HCT116 (cell line): ENCODE measurements at regions not wholly inside any gene's neighbourhood (a gene's known extent, or its start where the extent isn't known, plus 50 kb on each side); places are given as distances from the start of the nearest gene placed in this dataset.

Source experiments
- ATAC-seq: fragments of 200-7000 bp; cut with Tn5 transposase; 2 replicates; pipeline ENCODE4 v1.9.1; 2020; ENCODE audit warnings: mild to moderate bottlenecking, moderate library complexity
- BruUV-seq: library from RNA; stranded (reverse); fragments of 400-500 nt; replicated peaks from 2 replicates; lab custom pipeline; 2021; lab: Mats Ljungman, UMichigan
- CTCF ChIA-PET: fragments of 300-600 bp; sonication (Branson Sonifier 250); formaldehyde crosslinking; loops from one replicate; lab custom pipeline; 2021; ENCODE audit warnings: antibody characterized with exemption; lab: Charles Lee
- POLR2A ChIA-PET: fragments of 300-600, 350-600 bp; sonication (Branson Sonifier 250); formaldehyde crosslinking; loops from one replicate; lab custom pipeline; 2021; ENCODE audit warnings: antibody characterized with exemption; lab: Charles Lee
- RAD21 ChIA-PET, 2 experiments: fragments of 300-600 bp; sonication (Branson Sonifier 250); formaldehyde crosslinking; loops; one replicate each; lab custom pipeline; 2023; ENCODE audit warnings: low total read pairs in 2 of 2; ENCODE audit not compliant: uncharacterized antibody in 2 of 2, unreplicated experiment in 2 of 2, low non-redundant PET in 1 of 2; lab: Charles Lee
- DNase-seq: peaks from one replicate; pipeline ENCODE4 v3.0.0-alpha.2; 2010; ENCODE audit warnings: low read depth, low spot score
- H2AFZ ChIP-seq: fragments of 200-600 bp; shearing (Covaris generic), sonication (generic); 2 replicates; pipeline ENCODE4 v1.6.1; 2017; ENCODE audit warnings: low read depth, mixed run types, mixed read lengths, antibody characterized with exemption, low read length; ENCODE audit not compliant: poor library complexity, severe bottlenecking
- H3K27ac ChIP-seq: 2 replicates; pipeline ENCODE4 v1.5.1; 2012; ENCODE audit warnings: low read depth, low read length
- H3K27me3 ChIP-seq: fragments of 200-600 bp; sonication (generic); 2 replicates; pipeline ENCODE4 v1.6.1; 2016; ENCODE audit warnings: mixed run types, low read length, mixed read lengths; ENCODE audit not compliant: insufficient read depth
- H3K36me3 ChIP-seq, 2 experiments: fragments of 200-500 bp in 1 of 2; fragments of 200-600 bp in 1 of 2; sonication (Bioruptor generic) in 1 of 2; sonication (generic) in 1 of 2; 2 replicates each; pipeline versions ENCODE4 v1.5.1 to v1.6.1; 2014 to 2016; ENCODE audit warnings: low read length in 2 of 2, inconsistent platforms in 1 of 2, mixed read lengths in 1 of 2, mixed run types in 1 of 2; ENCODE audit not compliant: insufficient read depth in 2 of 2, control insufficient read depth in 1 of 2
- H3K4me1 ChIP-seq, 2 experiments: fragments of 200-600 bp in 1 of 2; sonication (generic) in 1 of 2; 2 replicates each; pipeline versions ENCODE4 v1.5.1 to v1.6.1; 2012 to 2017; ENCODE audit warnings: low read length in 2 of 2, inconsistent platforms in 1 of 2, mild to moderate bottlenecking in 1 of 2, mixed read lengths in 1 of 2, mixed run types in 1 of 2, moderate library complexity in 1 of 2; ENCODE audit not compliant: insufficient read depth in 2 of 2, control insufficient read depth in 1 of 2
- H3K4me2 ChIP-seq: fragments of 200-600 bp; sonication (generic); 2 replicates; pipeline ENCODE4 v1.6.1; 2017; ENCODE audit warnings: mixed run types, low read length, mixed read lengths
- H3K4me3 ChIP-seq, 2 experiments: fragments of 200-600 bp in 1 of 2; sonication (generic) in 1 of 2; replicated peaks in 1 of 2; 2 replicates each; pipeline ENCODE4 v1.5.1; 2011 to 2016; ENCODE audit warnings: low read length in 2 of 2, control low read depth in 1 of 2, low read depth in 1 of 2, mild to moderate bottlenecking in 1 of 2, mixed read lengths in 1 of 2, mixed run types in 1 of 2
- H3K79me2 ChIP-seq: fragments of 200-600 bp; sonication (generic); 2 replicates; pipeline ENCODE4 v1.6.1; 2017; ENCODE audit warnings: mild to moderate bottlenecking, mixed run types, low read length, moderate library complexity, mixed read lengths; ENCODE audit not compliant: insufficient read depth
- H3K9ac ChIP-seq: fragments of 200-600 bp; sonication (generic); 2 replicates; pipeline ENCODE4 v1.6.1; 2016; ENCODE audit warnings: low read length, mixed read lengths
- H3K9me2 ChIP-seq: fragments of 200-600 bp; sonication (generic), shearing (Covaris generic); 2 replicates; pipeline ENCODE4 v1.6.1; 2017; ENCODE audit warnings: mixed run types, mild to moderate bottlenecking, moderate library complexity; ENCODE audit not compliant: insufficient read depth
- H3K9me3 ChIP-seq, 2 experiments: fragments of 200-500 bp in 1 of 2; fragments of 200-600 bp in 1 of 2; sonication (Bioruptor generic) in 1 of 2; sonication (generic) in 1 of 2; 2 replicates each; pipeline ENCODE4 v1.6.1; 2014 to 2017; ENCODE audit warnings: low read length in 2 of 2, mixed read lengths in 2 of 2, inconsistent platforms in 1 of 2, low read depth in 1 of 2, mild to moderate bottlenecking in 1 of 2, mixed run types in 1 of 2, moderate library complexity in 1 of 2; ENCODE audit not compliant: control insufficient read depth in 1 of 2, insufficient read depth in 1 of 2
- H4K20me1 ChIP-seq: fragments of 200-600 bp; sonication (generic), shearing (Covaris generic); 2 replicates; pipeline ENCODE4 v1.6.1; 2017; ENCODE audit warnings: mixed run types, mild to moderate bottlenecking, moderate library complexity; ENCODE audit not compliant: insufficient read depth
- CBX3 ChIP-seq: IDR thresholded peaks from 2 replicates; pipeline ENCODE4 v1.6.1; 2012; ENCODE audit warnings: low read depth
- CEBPB ChIP-seq: IDR thresholded peaks from 2 replicates; pipeline ENCODE4 v1.6.1; 2012; ENCODE audit warnings: low read depth
- CTCF ChIP-seq, 3 experiments: fragments of 200-600 bp in 1 of 3; sonication (generic) in 1 of 3; IDR thresholded peaks in 2 of 3; conservative IDR thresholded peaks in 1 of 3; 2 replicates each; pipeline ENCODE4 v1.5.1; 2012 to 2017; ENCODE audit warnings: low read depth in 2 of 3, low read length in 2 of 3, antibody characterized with exemption in 1 of 3, borderline replicate concordance in 1 of 3, control low read depth in 1 of 3, mild to moderate bottlenecking in 1 of 3, mixed read lengths in 1 of 3, mixed run types in 1 of 3, moderate library complexity in 1 of 3; ENCODE audit not compliant: insufficient read depth in 1 of 3
- EGR1 ChIP-seq: IDR thresholded peaks from 2 replicates; pipeline ENCODE4 v1.6.1; 2012; ENCODE audit warnings: low read depth
- ELF1 ChIP-seq: IDR thresholded peaks from 2 replicates; pipeline ENCODE4 v1.6.1; 2012; ENCODE audit warnings: low read depth, borderline replicate concordance
- EZH2 ChIP-seq: fragments of 200-600 bp; sonication (generic); IDR thresholded peaks from 2 replicates; pipeline ENCODE4 v1.6.1; 2017; ENCODE audit warnings: antibody characterized with exemption, mixed run types
- JUND ChIP-seq: IDR thresholded peaks from 2 replicates; pipeline ENCODE4 v1.6.1; 2012
- POLR2AphosphoS5 ChIP-seq: IDR thresholded peaks from 2 replicates; pipeline ENCODE4 v1.6.1; 2011; ENCODE audit warnings: mild to moderate bottlenecking, low read depth, low read length, moderate library complexity
- RAD21 ChIP-seq: IDR thresholded peaks from 2 replicates; pipeline ENCODE4 v1.6.1; 2012; ENCODE audit warnings: low read depth, mild to moderate bottlenecking
- REST ChIP-seq: IDR thresholded peaks from 2 replicates; pipeline ENCODE4 v1.6.1; 2012; ENCODE audit warnings: low read depth
- SRF ChIP-seq: IDR thresholded peaks from 2 replicates; pipeline ENCODE4 v1.6.1; 2012; ENCODE audit warnings: low read depth
- YY1 ChIP-seq: IDR thresholded peaks from 2 replicates; pipeline ENCODE4 v1.6.1; 2011; ENCODE audit warnings: low read length, low read depth, moderate library complexity, mild to moderate bottlenecking; ENCODE audit not compliant: insufficient replicate concordance; ENCODE audit errors: extremely low read depth
- ZFX ChIP-seq: fragments of 450-650 bp; IDR thresholded peaks from 2 replicates; pipeline ENCODE4 v1.6.1; 2017
- intact Hi-C: fragments of 100-400 bp; cut with micrococcal nuclease; formaldehyde crosslinking; loops from 2 replicates; pipeline ENCODE4 v1.10.0; 2022

- no peaks in the 10 kb centered on the region for H3K9me2 ChIP-seq
- DNase-seq (no peak), ATAC-seq (no peak)
- no peaks in the 10 kb centered on the region for H3K4me1 ChIP-seq
- H3K4me2 ChIP-seq, result no peak overlapping the region
- no peaks in the 10 kb centered on the region for H3K36me3 ChIP-seq
- no peak overlapping the region for H2AFZ ChIP-seq
- H3K9ac ChIP-seq, result no peak overlapping the region
- CTCF ChIA-PET, result no interaction called here
- TF ChIP-seq JUND (no peak), CBX3 (no peak), POLR2AphosphoS5 (no peak), RAD21 (no peak)
- intact Hi-C loops, result no loop called here
- no peaks in the 10 kb centered on the region for H4K20me1 ChIP-seq
- no peaks in the 10 kb centered on the region for H3K9me3 ChIP-seq
- H3K79me2 ChIP-seq, result no peaks in the 10 kb centered on the region
- RAD21 ChIA-PET, result no interaction called here
- POLR2A ChIA-PET, result no interaction called here
- no peak overlapping the region for H3K4me3 ChIP-seq
- no peak overlapping the region for H3K27ac ChIP-seq
- BruUV-seq, result no TSS peak
- H3K27me3 ChIP-seq, result no peaks in the 10 kb centered on the region
Observed at GRCh38 chr5:52731274-52732027, 56.3 kb upstream of the ITGA1 start.

- BruUV-seq, result no TSS peak
- Histone ChIP-seq H3K27ac (no peak overlapping the region), H4K20me1 (no peaks in the 10 kb centered on the region), H3K9me3 (no peaks in the 10 kb centered on the region), H3K36me3 (no peaks in the 10 kb centered on the region), H3K9me2 (no peaks in the 10 kb centered on the region), H2AFZ (no peak overlapping the region), H3K27me3 (no peaks in the 10 kb centered on the region), H3K4me2 (no peak overlapping the region), H3K4me3 (no peak overlapping the region), H3K79me2 (no peaks in the 10 kb centered on the region), H3K4me1 (no peaks in the 10 kb centered on the region), H3K9ac (no peak overlapping the region)
- TF ChIP-seq REST (no peak), EZH2 (no peak), SRF (no peak), CTCF (IDR thresholded peaks at IDR 0.05 in 2 of 3, conservative IDR thresholded peaks at IDR 0.05 in 1 of 3; ENCODE audit: borderline replicate concordance in 1 of 3, insufficient read depth in 1 of 3, low read depth in 2 of 3, low read length in 2 of 3) (no peak), YY1 (no peak), EGR1 (no peak), ZFX (no peak), CEBPB (no peak), ELF1 (no peak)
- CTCF ChIA-PET, result no interaction called here
- DNase-seq (no peak), ATAC-seq (no peak)
- intact Hi-C loops, result no loop called here
- RAD21 ChIA-PET, result no interaction called here
- POLR2A ChIA-PET, result no interaction called here
Observed at GRCh38 chr5:52734557-52734956, 53.2 kb upstream of the ITGA1 start.
